Mesendoderm (in vitro differentiated cells): ENCODE measurements at regions not wholly inside any gene's neighbourhood (a gene's known extent, or its start where the extent isn't known, plus 50 kb on each side); places are given as distances from the start of the nearest gene placed in this dataset.

Experiments
- DNase-seq: peaks from one replicate; pipeline ENCODE4 v3.0.0; 2013
- H2AK5ac ChIP-seq: 2 replicates; pipeline ENCODE4 v1.6.1; 2013; ENCODE audit warnings: low read length, inconsistent platforms
- H2BK120ac ChIP-seq: 2 replicates; pipeline ENCODE4 v1.6.1; 2013; ENCODE audit warnings: low read depth, mild to moderate bottlenecking, low read length, moderate library complexity, mixed read lengths
- H2BK15ac ChIP-seq: replicated peaks from 2 replicates; pipeline ENCODE4 v1.6.1; 2013; ENCODE audit warnings: low read depth, mild to moderate bottlenecking, moderate library complexity
- H2BK5ac ChIP-seq: 2 replicates; pipeline ENCODE4 v1.6.1; 2013; ENCODE audit warnings: low read length, inconsistent platforms
- H3K18ac ChIP-seq: 2 replicates; pipeline ENCODE4 v1.6.1; 2013; ENCODE audit warnings: mild to moderate bottlenecking, low read length, mixed read lengths
- H3K23ac ChIP-seq: one replicate; pipeline ENCODE4 v1.6.1; 2013; ENCODE audit warnings: low read length
- H3K27ac ChIP-seq: 2 replicates; pipeline ENCODE4 v1.5.1; 2013; ENCODE audit warnings: low read depth, mild to moderate bottlenecking, inconsistent platforms, low read length, moderate library complexity
- H3K27me3 ChIP-seq: 2 replicates; pipeline ENCODE4 v1.6.1; 2013; ENCODE audit warnings: low read length, control low read depth, mild to moderate bottlenecking, inconsistent platforms; ENCODE audit not compliant: insufficient read depth, poor library complexity
- H3K36me3 ChIP-seq: 2 replicates; pipeline ENCODE4 v1.6.1; 2013; ENCODE audit warnings: low read length, inconsistent platforms; ENCODE audit not compliant: control insufficient read depth, insufficient read depth
- H3K4ac ChIP-seq: one replicate; pipeline ENCODE4 v1.6.1; 2013; ENCODE audit warnings: low read depth, mild to moderate bottlenecking, low read length, moderate library complexity
- H3K4me1 ChIP-seq: 2 replicates; pipeline ENCODE4 v1.6.1; 2013; ENCODE audit warnings: low read depth, low read length, inconsistent platforms; ENCODE audit not compliant: control insufficient read depth
- H3K4me2 ChIP-seq: 2 replicates; pipeline ENCODE4 v1.6.1; 2013; ENCODE audit warnings: low read length
- H3K4me3 ChIP-seq: 2 replicates; pipeline ENCODE4 v1.5.1; 2013; ENCODE audit warnings: mild to moderate bottlenecking, low read length
- H3K56ac ChIP-seq: one replicate; pipeline ENCODE4 v1.6.1; 2013; ENCODE audit warnings: low read length
- H3K79me1 ChIP-seq: 2 replicates; pipeline ENCODE4 v1.6.1; 2013; ENCODE audit warnings: low read length, inconsistent platforms
- H3K79me2 ChIP-seq: 2 replicates; pipeline ENCODE4 v1.6.1; 2013; ENCODE audit warnings: mild to moderate bottlenecking, low read length; ENCODE audit not compliant: control insufficient read depth, insufficient read depth
- H3K9ac ChIP-seq: 2 replicates; pipeline ENCODE4 v1.6.1; 2013; ENCODE audit warnings: low read length, inconsistent platforms
- H4K5ac ChIP-seq: one replicate; pipeline ENCODE4 v1.6.1; 2013; ENCODE audit warnings: low read length
- H4K8ac ChIP-seq: one replicate; pipeline ENCODE4 v1.6.1; 2013; ENCODE audit warnings: low read depth, mild to moderate bottlenecking, control low read depth, low read length, moderate library complexity
- WGBS: extraction: QIAGEN DNeasy Blood & Tissue Kit; methylation state at CpG from one replicate; pipeline ENCODE4 v1.1.7; 2013; ENCODE audit warnings: low lambda C conversion rate, missing lambda C conversion rate; ENCODE audit not compliant: insufficient coverage; ENCODE audit errors: extremely low coverage; 5-methylcytosine and 5-hydroxymethylcytosine counted together

DNA sequence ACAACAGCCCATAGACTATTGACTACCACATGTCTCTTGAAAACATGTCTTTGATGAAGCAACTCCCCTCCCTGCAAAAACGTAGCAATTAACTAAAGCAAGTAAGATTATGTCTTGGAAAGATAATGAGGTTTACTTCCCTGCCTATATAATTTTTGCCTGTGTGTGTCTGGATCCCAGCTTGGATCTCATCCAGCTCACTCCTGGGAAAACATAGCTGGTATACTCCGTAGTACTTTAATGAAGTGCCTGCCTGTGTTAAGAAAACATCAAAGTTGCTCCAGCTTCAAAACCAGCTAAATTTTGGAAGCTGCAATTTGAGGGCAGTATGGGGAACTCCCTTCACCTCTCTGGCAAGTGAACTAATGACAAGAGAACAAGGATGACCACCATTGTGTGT, 182.6 kb upstream of the C9orf72 start:
- H3K9ac ChIP-seq, result no peak overlapping the region
- H3K36me3 ChIP-seq, result no peaks in the 10 kb centered on the region
- no peaks in the 10 kb centered on the region for H3K79me2 ChIP-seq
- H2BK15ac ChIP-seq, result no peak overlapping the region
- H3K4me2 ChIP-seq, result no peak overlapping the region
- H3K4ac ChIP-seq, result no peak overlapping the region
- no peak overlapping the region for H3K18ac ChIP-seq
- no peak overlapping the region for H2AK5ac ChIP-seq
- H2BK120ac ChIP-seq, result no peak overlapping the region
- H2BK5ac ChIP-seq, result no peak overlapping the region
- H3K56ac ChIP-seq, result no peak overlapping the region
- H3K27me3 ChIP-seq, result no peaks in the 10 kb centered on the region
- H3K4me1 ChIP-seq, result peaks cover 3% of the 10 kb centered on the region
- no peak overlapping the region for H3K4me3 ChIP-seq
- H4K5ac ChIP-seq, result no peak overlapping the region
- no peak overlapping the region for H4K8ac ChIP-seq
- H3K27ac ChIP-seq, result no peak overlapping the region
- DNase-seq, result no peak
- WGBS, result no CpG with 5 or more reads among the region's 2 CpGs
- H3K79me1 ChIP-seq, result no peaks in the 10 kb centered on the region
- no peak overlapping the region for H3K23ac ChIP-seq

DNA sequence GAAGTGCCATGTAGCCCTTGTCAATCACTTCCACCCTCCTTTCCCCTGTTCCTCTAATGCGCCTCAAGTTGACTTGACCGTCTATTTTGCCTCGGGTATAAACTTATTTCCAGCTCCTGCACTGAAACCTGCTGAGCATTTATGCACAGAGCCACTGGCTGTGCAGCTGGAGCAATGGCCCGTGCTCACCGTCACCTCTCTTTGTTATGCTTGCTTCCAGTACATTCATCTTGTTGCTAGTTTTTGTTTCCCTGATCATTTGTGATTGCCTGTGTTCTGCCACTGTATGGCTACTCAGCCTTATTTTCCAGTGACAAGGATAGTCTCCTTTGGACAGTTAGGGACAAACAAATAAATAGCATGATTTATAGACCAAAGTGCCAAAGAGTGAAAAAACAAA, 183.1 kb upstream of the C9orf72 start:
- Histone ChIP-seq H3K79me2 (no peaks in the 10 kb centered on the region), H3K4me2 (no peak overlapping the region), H2AK5ac (no peak overlapping the region), H3K79me1 (no peaks in the 10 kb centered on the region), H2BK5ac (no peak overlapping the region), H3K4me3 (no peak overlapping the region), H3K18ac (no peak overlapping the region), H3K36me3 (no peaks in the 10 kb centered on the region), H3K4ac (no peak overlapping the region), H2BK15ac (no peak overlapping the region), H3K27ac (no peak overlapping the region), H3K56ac (no peak overlapping the region), H4K5ac (no peak overlapping the region), H3K23ac (no peak overlapping the region), H4K8ac (no peak overlapping the region), H3K4me1 (no peaks in the 10 kb centered on the region), H3K27me3 (no peaks in the 10 kb centered on the region), H2BK120ac (no peak overlapping the region), H3K9ac (no peak overlapping the region)
- DNase-seq, result no peak
- no CpG with 5 or more reads among the region's 5 CpGs for whole genome bisulfite sequencing

DNA sequence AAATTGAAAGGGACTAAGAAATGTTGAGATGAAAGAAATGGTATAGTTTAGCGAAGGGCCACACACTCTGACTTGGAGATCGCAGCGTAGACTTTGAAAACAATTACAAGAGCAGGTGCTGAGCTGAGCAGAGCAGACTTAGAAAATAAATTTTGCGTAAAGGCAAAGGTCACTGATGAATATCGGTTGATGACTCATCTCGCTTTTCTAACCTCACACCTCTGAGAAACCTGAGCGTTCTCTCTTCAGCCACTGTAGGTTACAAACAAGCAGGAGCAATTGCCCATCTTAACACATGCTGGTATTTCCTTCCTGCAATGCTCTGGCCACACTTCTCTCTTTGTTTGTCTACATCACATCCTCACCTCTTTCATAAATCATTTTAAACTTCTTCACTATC, 190.6 kb upstream of the C9orf72 start:
- no peak overlapping the region for H4K8ac ChIP-seq
- no peaks in the 10 kb centered on the region for H3K27me3 ChIP-seq
- no peak overlapping the region for H3K56ac ChIP-seq
- WGBS, result 100% methylated on average over 1 of the region's 7 CpGs
- H3K4me3 ChIP-seq, result no peak overlapping the region
- no peak overlapping the region for H2BK120ac ChIP-seq
- no peak for DNase-seq
- H3K36me3 ChIP-seq, result no peaks in the 10 kb centered on the region
- no peak overlapping the region for H4K5ac ChIP-seq
- no peak overlapping the region for H3K9ac ChIP-seq
- H2BK5ac ChIP-seq, result no peak overlapping the region
- H3K18ac ChIP-seq, result no peak overlapping the region
- no peak overlapping the region for H3K23ac ChIP-seq
- H3K4me1 ChIP-seq, result no peaks in the 10 kb centered on the region
- H3K4ac ChIP-seq, result no peak overlapping the region
- H3K79me1 ChIP-seq, result no peaks in the 10 kb centered on the region
- H2BK15ac ChIP-seq, result no peak overlapping the region
- no peaks in the 10 kb centered on the region for H3K79me2 ChIP-seq
- H3K27ac ChIP-seq, result no peak overlapping the region
- H2AK5ac ChIP-seq, result no peak overlapping the region
- no peak overlapping the region for H3K4me2 ChIP-seq

DNA sequence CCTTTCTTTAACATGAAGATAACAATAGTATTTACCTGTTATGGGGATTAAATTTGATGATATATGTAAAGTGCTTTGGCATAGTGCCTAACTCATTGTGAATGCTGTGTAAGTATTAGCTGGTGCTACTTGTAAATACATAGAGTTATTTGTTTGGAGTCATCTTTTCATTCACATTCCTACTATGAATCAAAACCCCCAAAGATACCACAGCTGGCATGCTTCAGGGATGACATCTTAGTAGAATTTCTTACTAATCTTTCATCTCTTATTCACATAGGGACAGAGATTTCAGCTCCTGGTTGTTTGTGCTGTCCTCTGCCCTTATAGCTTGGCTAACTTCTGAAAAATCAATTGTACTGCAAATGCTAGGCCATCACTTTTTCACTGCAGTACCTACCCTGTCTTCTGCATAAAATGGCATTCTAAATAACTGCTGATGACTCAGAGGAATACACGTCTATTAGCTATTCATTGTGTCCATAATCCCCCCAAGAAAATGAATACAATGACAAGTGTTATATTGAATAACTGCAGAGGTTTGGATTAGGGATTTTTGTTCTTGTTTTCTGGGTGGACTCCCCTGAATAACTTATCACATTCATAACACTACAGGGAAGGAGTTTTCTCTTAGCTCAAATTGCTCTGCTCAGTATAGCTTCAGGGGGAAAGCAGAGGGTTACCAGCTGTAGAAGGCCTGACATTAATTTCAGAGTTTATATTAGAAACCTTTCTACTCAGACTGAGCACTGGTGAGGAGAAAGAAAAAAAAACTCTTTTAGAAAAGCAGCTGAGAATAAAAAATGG, 192.2 kb upstream of the C9orf72 start:
- Histone ChIP-seq H3K27ac (peak overlapping the region; percentile 39), H2BK120ac (no peak overlapping the region), H3K4me3 (no peak overlapping the region), H4K5ac (no peak overlapping the region), H3K56ac (no peak overlapping the region), H3K4me1 (no peaks in the 10 kb centered on the region), H3K79me2 (no peaks in the 10 kb centered on the region), H3K27me3 (no peaks in the 10 kb centered on the region), H3K79me1 (no peaks in the 10 kb centered on the region), H4K8ac (no peak overlapping the region), H3K9ac (no peak overlapping the region), H3K18ac (peak overlapping the region; percentile 28), H3K4me2 (no peak overlapping the region), H2AK5ac (no peak overlapping the region), H3K36me3 (no peaks in the 10 kb centered on the region), H2BK5ac (no peak overlapping the region), H3K23ac (no peak overlapping the region), H3K4ac (no peak overlapping the region), H2BK15ac (no peak overlapping the region)
- peak; percentile 29 for DNase-seq
- no CpG with 5 or more reads among the region's 1 CpG for WGBS

DNA sequence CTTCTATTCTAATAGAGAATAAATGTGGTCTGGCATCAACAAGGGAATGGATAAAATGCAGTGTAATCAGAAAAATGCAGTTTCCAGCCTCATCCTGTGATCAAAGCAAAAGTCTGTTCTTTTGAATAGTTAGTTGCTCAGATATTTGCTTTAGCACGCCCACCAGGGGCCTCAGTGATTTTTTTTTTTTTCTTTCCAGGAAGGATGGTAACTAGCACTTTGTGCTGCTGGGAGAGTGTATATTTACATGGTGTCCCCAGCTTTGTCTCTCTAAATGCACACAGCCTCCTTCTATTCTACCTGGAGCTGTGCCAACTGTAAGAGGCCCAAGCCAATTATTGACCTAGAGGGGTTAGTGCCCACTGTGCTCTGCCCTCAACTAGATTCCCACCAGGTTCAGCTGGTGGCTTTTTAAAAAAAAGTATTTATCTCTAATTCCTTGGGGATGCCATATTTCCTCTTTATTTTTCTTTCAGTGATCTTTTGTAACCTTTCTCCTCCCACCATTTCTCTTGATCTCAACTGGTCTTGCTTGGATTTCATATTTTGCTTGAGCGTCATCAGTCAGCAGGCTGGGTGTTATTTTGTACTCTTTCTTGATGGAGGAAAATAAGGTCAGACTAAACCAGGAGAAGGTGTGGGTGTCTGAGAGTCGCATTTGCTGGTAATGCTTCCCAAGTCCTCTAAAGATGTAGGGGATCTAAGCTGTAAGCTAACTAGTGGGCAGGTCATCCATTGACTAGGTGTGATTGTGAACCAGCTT, 193.0 kb upstream of the C9orf72 start:
- Histone ChIP-seq H3K4me1 (no peaks in the 10 kb centered on the region), H2BK15ac (no peak overlapping the region), H3K9ac (no peak overlapping the region), H3K23ac (no peak overlapping the region), H3K27me3 (no peaks in the 10 kb centered on the region), H3K4me3 (no peak overlapping the region), H3K4ac (peak overlapping the region; percentile 87), H3K79me2 (no peaks in the 10 kb centered on the region), H4K5ac (no peak overlapping the region), H2BK120ac (peak overlapping the region; percentile 73), H3K79me1 (no peaks in the 10 kb centered on the region), H3K27ac (peak overlapping the region; percentile 39), H3K18ac (peak overlapping the region; percentile 84), H2AK5ac (no peak overlapping the region), H4K8ac (no peak overlapping the region), H3K56ac (peak overlapping the region; percentile 35), H3K36me3 (no peaks in the 10 kb centered on the region), H3K4me2 (no peak overlapping the region), H2BK5ac (peak overlapping the region; percentile 33)
- DNase-seq, result no peak
- no CpG with 5 or more reads among the region's 3 CpGs for WGBS
